ENCODE measurements at regions not wholly inside any gene's neighbourhood (a gene's known extent, or its start where the extent isn't known, plus 50 kb on each side); places are given as distances from the start of the nearest gene placed in this dataset.

GRCh38 chr20:22093122-22093521, 387.7 kb downstream of the PAX1 start:
- TF ChIP-seq, protein P1, sequence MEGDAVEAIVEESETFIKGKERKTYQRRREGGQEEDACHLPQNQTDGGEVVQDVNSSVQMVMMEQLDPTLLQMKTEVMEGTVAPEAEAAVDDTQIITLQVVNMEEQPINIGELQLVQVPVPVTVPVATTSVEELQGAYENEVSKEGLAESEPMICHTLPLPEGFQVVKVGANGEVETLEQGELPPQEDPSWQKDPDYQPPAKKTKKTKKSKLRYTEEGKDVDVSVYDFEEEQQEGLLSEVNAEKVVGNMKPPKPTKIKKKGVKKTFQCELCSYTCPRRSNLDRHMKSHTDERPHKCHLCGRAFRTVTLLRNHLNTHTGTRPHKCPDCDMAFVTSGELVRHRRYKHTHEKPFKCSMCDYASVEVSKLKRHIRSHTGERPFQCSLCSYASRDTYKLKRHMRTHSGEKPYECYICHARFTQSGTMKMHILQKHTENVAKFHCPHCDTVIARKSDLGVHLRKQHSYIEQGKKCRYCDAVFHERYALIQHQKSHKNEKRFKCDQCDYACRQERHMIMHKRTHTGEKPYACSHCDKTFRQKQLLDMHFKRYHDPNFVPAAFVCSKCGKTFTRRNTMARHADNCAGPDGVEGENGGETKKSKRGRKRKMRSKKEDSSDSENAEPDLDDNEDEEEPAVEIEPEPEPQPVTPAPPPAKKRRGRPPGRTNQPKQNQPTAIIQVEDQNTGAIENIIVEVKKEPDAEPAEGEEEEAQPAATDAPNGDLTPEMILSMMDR (IDR thresholded peaks at IDR 0.05) = no peak
- TF ChIP-seq POLR2A (IDR thresholded peaks at IDR 0.05) = no peak

Measured in testis (tissue), 2 donors.